SK-N-MC (cell line): ENCODE measurements at regions not wholly inside any gene's neighbourhood (a gene's known extent, or its start where the extent isn't known, plus 50 kb on each side); places are given as distances from the start of the nearest gene placed in this dataset.

Source experiments
- EZH2 ChIP-seq: fragments of 200-600 bp; sonication (generic); IDR thresholded peaks from one replicate; pipeline ENCODE4 v1.6.1; 2017; ENCODE audit warnings: antibody characterized with exemption
- POLR2AphosphoS5 ChIP-seq: IDR thresholded peaks from 2 replicates; pipeline ENCODE4 v1.6.1; 2012; ENCODE audit warnings: mild to moderate bottlenecking, low read depth, low read length, borderline replicate concordance

GRCh38 chr2:147716906-147717305, 127.9 kb upstream of the ACVR2A start:
- TF ChIP-seq POLR2AphosphoS5 (no peak), EZH2 (no peak)
